ENCODE measurements at regions not wholly inside any gene's neighbourhood (a gene's known extent, or its start where the extent isn't known, plus 50 kb on each side); places are given as distances from the start of the nearest gene placed in this dataset.

DNA sequence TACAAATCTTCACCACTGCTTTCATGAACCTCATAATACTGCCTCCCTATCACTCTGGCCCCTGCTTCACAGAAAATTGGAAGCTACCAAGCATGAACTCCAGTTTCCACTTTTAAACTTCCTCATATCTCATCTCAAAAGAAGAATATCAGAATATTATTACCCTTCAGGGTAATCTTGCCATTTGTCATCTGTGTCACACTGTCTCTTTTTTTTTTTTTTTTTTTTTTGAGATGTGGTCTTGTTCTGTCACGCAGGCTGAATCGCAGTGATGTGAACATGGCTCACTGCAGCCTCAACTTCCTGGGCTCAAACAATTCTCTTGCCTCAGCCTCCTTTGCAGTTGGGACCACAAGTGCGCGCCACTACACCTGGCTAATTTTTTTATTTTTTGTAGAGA, 80.4 kb upstream of the TCF12 start:
- TF ChIP-seq, protein P1, sequence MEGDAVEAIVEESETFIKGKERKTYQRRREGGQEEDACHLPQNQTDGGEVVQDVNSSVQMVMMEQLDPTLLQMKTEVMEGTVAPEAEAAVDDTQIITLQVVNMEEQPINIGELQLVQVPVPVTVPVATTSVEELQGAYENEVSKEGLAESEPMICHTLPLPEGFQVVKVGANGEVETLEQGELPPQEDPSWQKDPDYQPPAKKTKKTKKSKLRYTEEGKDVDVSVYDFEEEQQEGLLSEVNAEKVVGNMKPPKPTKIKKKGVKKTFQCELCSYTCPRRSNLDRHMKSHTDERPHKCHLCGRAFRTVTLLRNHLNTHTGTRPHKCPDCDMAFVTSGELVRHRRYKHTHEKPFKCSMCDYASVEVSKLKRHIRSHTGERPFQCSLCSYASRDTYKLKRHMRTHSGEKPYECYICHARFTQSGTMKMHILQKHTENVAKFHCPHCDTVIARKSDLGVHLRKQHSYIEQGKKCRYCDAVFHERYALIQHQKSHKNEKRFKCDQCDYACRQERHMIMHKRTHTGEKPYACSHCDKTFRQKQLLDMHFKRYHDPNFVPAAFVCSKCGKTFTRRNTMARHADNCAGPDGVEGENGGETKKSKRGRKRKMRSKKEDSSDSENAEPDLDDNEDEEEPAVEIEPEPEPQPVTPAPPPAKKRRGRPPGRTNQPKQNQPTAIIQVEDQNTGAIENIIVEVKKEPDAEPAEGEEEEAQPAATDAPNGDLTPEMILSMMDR (IDR thresholded peaks at IDR 0.05) = no peak

DNA sequence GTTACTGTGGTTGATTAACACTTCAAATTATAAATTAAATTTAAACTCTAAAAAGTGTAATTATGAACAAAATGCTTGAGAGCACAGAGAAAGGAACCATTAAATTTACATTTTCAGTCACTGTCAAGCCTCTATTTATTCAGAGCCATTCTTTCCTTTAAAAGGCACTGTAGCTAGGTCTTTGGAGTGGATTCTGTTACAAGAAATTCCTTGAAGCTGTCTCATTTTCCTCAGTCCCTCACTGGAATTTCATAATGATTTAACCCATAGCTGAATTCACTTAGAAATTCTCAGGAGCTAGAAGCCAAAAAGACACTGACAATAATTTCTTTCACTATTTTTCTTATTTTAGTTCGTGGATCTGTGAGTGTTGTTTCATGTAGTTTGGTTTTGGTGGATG, 81.2 kb upstream of the TCF12 start:
- TF ChIP-seq, protein P1 (IDR thresholded peaks at IDR 0.05) = no peak

GRCh38 chr15:56835718-56836171, 82.7 kb upstream of the TCF12 start:
- TF ChIP-seq, protein P1 (IDR thresholded peaks at IDR 0.05) = no peak

DNA sequence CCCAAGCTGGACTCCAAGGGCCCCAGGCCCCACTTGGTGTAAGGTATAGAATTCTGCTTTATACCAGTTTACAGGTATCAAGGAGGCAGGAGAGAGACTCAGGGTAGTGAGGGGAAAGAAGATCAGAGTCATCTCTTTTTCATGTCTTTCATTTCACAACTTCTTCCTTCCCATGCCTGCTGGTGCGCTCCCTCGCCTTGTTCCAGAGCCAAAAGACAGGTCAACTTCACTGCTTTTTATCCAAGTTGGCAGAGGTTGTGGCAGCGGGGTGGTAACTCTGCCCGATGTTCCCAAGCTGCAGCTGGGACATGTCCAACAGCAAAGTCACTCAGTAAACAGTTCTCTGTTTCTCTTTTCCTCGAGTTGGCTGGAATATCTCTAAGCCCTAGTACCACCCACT, 86.3 kb upstream of the TCF12 start:
- TF ChIP-seq, protein P1 (IDR thresholded peaks at IDR 0.05) = no peak

GRCh38 chr15:56831467-56832005, 86.9 kb upstream of the TCF12 start:
- TF ChIP-seq, protein P1 (IDR thresholded peaks at IDR 0.05) = no peak

DNA sequence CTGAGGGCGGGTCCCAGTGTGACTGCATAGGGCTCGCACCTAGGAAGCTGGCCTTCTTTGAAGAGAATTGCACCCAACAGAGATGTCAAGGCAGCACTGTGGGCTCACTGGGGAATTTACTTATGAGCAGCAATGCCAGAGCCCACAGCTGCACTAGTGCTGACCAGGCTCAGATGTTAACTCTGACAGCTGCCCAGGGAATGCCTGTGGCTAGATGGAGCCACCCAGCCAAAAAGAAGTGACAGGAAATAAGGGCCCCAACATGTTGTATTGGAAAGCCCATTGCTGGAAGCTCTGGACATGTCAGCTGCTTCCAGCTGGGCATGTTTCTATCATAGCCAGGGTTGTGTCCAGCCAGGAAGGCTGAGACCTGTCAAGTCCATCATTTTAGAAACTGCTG, 90.9 kb upstream of the ZNF280D start:
- TF ChIP-seq, protein P1 (IDR thresholded peaks at IDR 0.05) = no peak

DNA sequence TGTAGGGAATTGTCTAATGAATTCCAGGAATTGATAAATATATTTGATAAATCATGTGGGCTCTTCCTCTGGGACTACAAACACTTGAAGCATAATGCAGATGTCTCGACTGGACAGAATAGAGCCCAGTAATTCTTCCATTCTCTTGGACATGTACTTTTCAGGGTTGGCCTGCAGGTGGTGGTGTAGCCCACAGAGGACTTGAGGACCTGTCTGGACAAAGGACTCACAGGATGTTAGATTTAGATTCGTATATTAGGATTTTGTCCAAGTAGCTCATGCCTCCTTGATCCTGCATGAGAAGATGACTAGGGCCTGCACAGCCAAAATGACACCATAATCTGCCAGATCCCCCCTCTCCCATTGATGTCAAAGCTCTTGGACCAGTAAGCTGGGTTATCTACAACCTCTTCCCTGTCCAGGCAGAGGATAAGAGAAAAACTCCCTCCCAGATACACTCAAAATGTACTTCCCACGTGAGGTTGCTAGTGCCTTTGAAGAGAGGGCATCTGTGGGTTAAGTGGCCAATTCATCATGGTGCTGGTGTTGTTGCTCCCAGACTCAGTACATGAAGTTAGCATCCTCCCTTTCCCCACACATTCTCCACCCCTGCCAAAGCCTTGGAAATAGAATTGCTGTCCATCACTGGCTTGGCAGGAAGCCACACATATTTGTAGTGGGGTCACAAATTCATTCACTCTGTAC, 88.6 kb upstream of the ZNF280D start:
- TF ChIP-seq, protein P1 (IDR thresholded peaks at IDR 0.05) = peak; percentile 74
